K562 (cell line): ENCODE measurements at regions not wholly inside any gene's neighbourhood (a gene's known extent, or its start where the extent isn't known, plus 50 kb on each side); places are given as distances from the start of the nearest gene placed in this dataset.

Source experiments
- ATAC-seq: fragments of 200-7000 bp; cut with Tn5 transposase; 3 replicates; pipeline ENCODE4 v1.9.1; 2020; ENCODE audit warnings: moderate library complexity
- BruUV-seq: library from RNA; stranded (reverse); fragments of 400-500 nt; replicated peaks from 2 replicates; lab custom pipeline; 2021; lab: Mats Ljungman, UMichigan
- CTCF ChIA-PET: fragments of 300-600 bp; formaldehyde crosslinking; extraction: SDS; loops from one replicate; lab custom pipeline; 2021; ENCODE audit warnings: low intra/inter-chr PET ratio; lab: Yijun Ruan, JAX
- POLR2A ChIA-PET: fragments of 300-600, 350-650 bp; sonication (Branson Sonifier 250); formaldehyde crosslinking; extraction: SDS; loops from one replicate; lab custom pipeline; 2021; ENCODE audit warnings: antibody characterized with exemption, inconsistent platforms; lab: Yijun Ruan, JAX
- DNase-seq, 4 experiments: peaks; one replicate each; pipeline versions ENCODE4 v3.0.0 to v3.0.0-alpha.2; 2011 to 2018; ENCODE audit warnings: low spot score in 3 of 4, mixed read lengths in 3 of 4; ENCODE audit errors: extremely low read depth in 1 of 4
- FAIRE-seq: peaks from 2 replicates; lab custom pipeline; 2011; peaks lifted over from hg19 to GRCh38; lab: Jason Lieb, UNC
- H2AFZ ChIP-seq: 2 replicates; pipeline ENCODE4 v1.6.0; 2011; ENCODE audit warnings: low read depth, low read length, control low read depth, inconsistent platforms
- H3K27ac ChIP-seq: fragments of 200-600 bp; 3 replicates; pipeline ENCODE4 v1.8.0; 2011; ENCODE audit warnings: low read depth, mild to moderate bottlenecking, control low read depth, inconsistent platforms, low read length, moderate library complexity, mixed read lengths; ENCODE audit errors: extremely low read depth
- H3K27me3 ChIP-seq, 2 experiments: fragments of 300-600 bp in 1 of 2; 2 replicates in 1 of 2; 3 replicates in 1 of 2; pipeline versions ENCODE4 v1.6.0 to v1.8.0; 2011; ENCODE audit warnings: inconsistent platforms in 2 of 2, low read length in 2 of 2, mild to moderate bottlenecking in 1 of 2, mixed read lengths in 1 of 2, moderate library complexity in 1 of 2; ENCODE audit not compliant: control insufficient read depth in 2 of 2, insufficient read depth in 2 of 2
- H3K36me3 ChIP-seq: fragments of 300-600 bp; 3 replicates; pipeline ENCODE4 v1.8.0; 2011; ENCODE audit warnings: mild to moderate bottlenecking, low read length, inconsistent platforms; ENCODE audit not compliant: control insufficient read depth, insufficient read depth
- H3K4me1 ChIP-seq, 2 experiments: fragments of 200-600 bp in 1 of 2; replicated peaks in 1 of 2; 2 replicates in 1 of 2; 3 replicates in 1 of 2; pipeline versions ENCODE4 v1.5.1 to v1.8.0; 2011; ENCODE audit warnings: inconsistent platforms in 2 of 2, low read length in 2 of 2, mild to moderate bottlenecking in 1 of 2, mixed read lengths in 1 of 2, moderate library complexity in 1 of 2; ENCODE audit not compliant: control insufficient read depth in 2 of 2, insufficient read depth in 2 of 2
- H3K4me2 ChIP-seq: 2 replicates; pipeline ENCODE4 v1.6.1; 2011; ENCODE audit warnings: low read length, control low read depth, inconsistent platforms, mixed read lengths; ENCODE audit not compliant: insufficient read depth
- H3K4me3 ChIP-seq: fragments of 200-600 bp; sonication (generic), shearing (Covaris generic); 2 replicates; pipeline ENCODE4 v1.5.1; 2016; ENCODE audit warnings: control low read depth, inconsistent platforms
- H3K79me2 ChIP-seq: fragments of 200-600 bp; 3 replicates; pipeline ENCODE4 v1.8.0; 2011; ENCODE audit warnings: low read length, inconsistent platforms; ENCODE audit not compliant: control insufficient read depth, insufficient read depth
- H3K9ac ChIP-seq, 2 experiments: 2 replicates each; pipeline versions ENCODE4 v1.6.0 to v1.6.1; 2011; ENCODE audit warnings: low read depth in 2 of 2, low read length in 2 of 2, control low read depth in 1 of 2, inconsistent platforms in 1 of 2, mild to moderate bottlenecking in 1 of 2, mixed read lengths in 1 of 2; ENCODE audit not compliant: insufficient read depth in 1 of 2
- H3K9me1 ChIP-seq: one replicate; pipeline ENCODE4 v1.6.0; 2011; ENCODE audit warnings: inconsistent platforms, mild to moderate bottlenecking, low read length, moderate library complexity; ENCODE audit not compliant: control insufficient read depth, insufficient read depth
- H3K9me3 ChIP-seq: replicated peaks from 2 replicates; pipeline ENCODE4 v1.5.1; 2011; ENCODE audit warnings: low read depth, low read length, inconsistent platforms; ENCODE audit not compliant: control insufficient read depth, insufficient read depth
- H4K20me1 ChIP-seq: replicated peaks from 2 replicates; pipeline ENCODE4 v1.6.1; 2011; ENCODE audit warnings: low read length, inconsistent platforms, mixed read lengths; ENCODE audit not compliant: control insufficient read depth, insufficient read depth
- AFF4 ChIP-seq: sonication (generic); formaldehyde crosslinking; IDR thresholded peaks from 2 replicates; pipeline ENCODE4 v1.8.0; 2023; ENCODE audit warnings: mild to moderate bottlenecking, missing genetic modification reagents
- COPS2 ChIP-seq: fragments of 450-650 bp; conservative IDR thresholded peaks from 2 replicates; pipeline ENCODE4 v1.6.1; 2016; ENCODE audit warnings: mild to moderate bottlenecking, moderate library complexity
- CREB1 ChIP-seq, 2 experiments: sonication (generic) in 1 of 2; formaldehyde crosslinking in 1 of 2; IDR thresholded peaks; 2 replicates each; pipeline versions ENCODE4 v1.6.1 to v1.8.0; 2012 to 2022; ENCODE audit warnings: inconsistent platforms in 1 of 2, mild to moderate bottlenecking in 1 of 2, missing genetic modification reagents in 1 of 2, moderate library complexity in 1 of 2
- HDGF ChIP-seq: fragments of 450-650 bp; IDR thresholded peaks from 2 replicates; pipeline ENCODE4 v1.6.1; 2016
- HMGN3 ChIP-seq: IDR thresholded peaks from 2 replicates; pipeline ENCODE4 v1.6.1; 2011; ENCODE audit warnings: borderline replicate concordance, low read depth, mild to moderate bottlenecking, mixed read lengths, low read length; ENCODE audit not compliant: insufficient read length; ENCODE audit errors: extremely low read depth
- PURB ChIP-seq: sonication (generic); formaldehyde crosslinking; IDR thresholded peaks from 2 replicates; pipeline ENCODE4 v1.9.0; 2021; ENCODE audit warnings: low read depth, mild to moderate bottlenecking, missing genetic modification reagents
- RHOXF2B ChIP-seq: fragments of 250-450 bp; sonication (Bioruptor Pico); conservative IDR thresholded peaks from 2 replicates; pipeline ENCODE4 v1.5.1; 2021
- STAT5B ChIP-seq: fragments of 250-450 bp; sonication (Bioruptor Pico); IDR thresholded peaks from 2 replicates; pipeline ENCODE4 v1.8.0; 2021; ENCODE audit warnings: mild to moderate bottlenecking, inconsistent platforms
- TSC22D4 ChIP-seq: fragments of 450-650 bp; IDR thresholded peaks from 2 replicates; pipeline ENCODE4 v1.6.1; 2016; ENCODE audit warnings: missing genetic modification characterization, missing biosample characterization, control low read depth
- ZFX ChIP-seq: sonication (generic); formaldehyde crosslinking; IDR thresholded peaks from 2 replicates; pipeline ENCODE4 v1.8.0; 2022; ENCODE audit warnings: mild to moderate bottlenecking, missing genetic modification reagents, moderate library complexity
- ZNF561 ChIP-seq: fragments of 450-650 bp; formaldehyde crosslinking; conservative IDR thresholded peaks from 2 replicates; pipeline ENCODE4 v1.4.0; 2020; ENCODE audit warnings: mild to moderate bottlenecking, moderate library complexity
- ZNF75A ChIP-seq: fragments of 450-650 bp; formaldehyde crosslinking; IDR thresholded peaks from 2 replicates; pipeline ENCODE4 v1.4.0; 2020; ENCODE audit warnings: mild to moderate bottlenecking
- WGBS: fragments of 100-300 bp; shearing (Covaris generic); methylation state at CpG from one replicate; pipeline ENCODE4 v1.1.6; 2016; ENCODE audit warnings: low coverage, mixed read lengths; ENCODE audit not compliant: insufficient coverage; ENCODE audit errors: missing lambda C conversion rate; 5-methylcytosine and 5-hydroxymethylcytosine counted together
- in situ Hi-C: fragments of 300-500 bp; cut with MboI; formaldehyde crosslinking; loops from 4 replicates; pipeline ENCODE4 v1.15.0; 2018; ENCODE audit warnings: inconsistent platforms, mixed read lengths
- intact Hi-C: fragments of 100-400 bp; cut with micrococcal nuclease; formaldehyde crosslinking; loops from 2 replicates; pipeline ENCODE4 v1.14.2; 2022
- TF ChIP-seq, protein P1 (sequence below): sonication (generic); formaldehyde crosslinking; IDR thresholded peaks from 2 replicates; pipeline ENCODE4 v1.8.1; 2022; ENCODE audit warnings: missing genetic modification reagents
- TF ChIP-seq, protein P2 (sequence below), 2 experiments: fragments of 150-350 bp in 1 of 2; IDR thresholded peaks; 2 replicates each; pipeline ENCODE4 v1.6.1; 2012 to 2016; ENCODE audit warnings: low read depth in 2 of 2, low read length in 2 of 2, mild to moderate bottlenecking in 1 of 2, moderate library complexity in 1 of 2

DNA sequence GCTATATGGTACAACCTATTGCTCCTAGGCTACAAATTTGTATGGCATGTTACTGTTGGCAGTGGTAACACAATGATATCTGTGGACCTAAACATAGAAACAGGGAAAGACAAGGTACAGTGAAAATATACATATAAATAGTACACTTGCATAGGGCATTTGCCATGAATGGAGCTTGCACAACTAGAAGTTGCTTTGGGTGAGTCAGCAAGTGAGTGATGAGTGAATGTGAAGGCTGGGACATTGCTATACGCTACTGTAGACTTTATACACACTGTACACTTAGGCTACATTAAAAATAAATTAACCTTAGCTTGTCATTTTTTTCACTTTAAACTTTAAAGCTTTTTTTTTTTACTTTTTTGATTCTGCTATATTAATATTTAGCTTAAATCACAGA lies 500.0 kb upstream of the SETBP1 start:
- H3K27me3 ChIP-seq: no peaks in the 10 kb centered on the region
- BruUV-seq: no TSS peak
- POLR2A ChIA-PET: no interaction called here
- no peak for TF ChIP-seq RHOXF2B (CRISPR knock-in tag)
- TF ChIP-seq AFF4 (CRISPR knock-in tag): no peak
- TF ChIP-seq TSC22D4 (tag): no peak
- TF ChIP-seq ZFX (CRISPR knock-in tag): no peak
- no peak for TF ChIP-seq CREB1 (IDR thresholded peaks at IDR 0.05)
- TF ChIP-seq CREB1 (CRISPR knock-in tag; IDR thresholded peaks at IDR 0.05): no peak
- TF ChIP-seq, protein P1, sequence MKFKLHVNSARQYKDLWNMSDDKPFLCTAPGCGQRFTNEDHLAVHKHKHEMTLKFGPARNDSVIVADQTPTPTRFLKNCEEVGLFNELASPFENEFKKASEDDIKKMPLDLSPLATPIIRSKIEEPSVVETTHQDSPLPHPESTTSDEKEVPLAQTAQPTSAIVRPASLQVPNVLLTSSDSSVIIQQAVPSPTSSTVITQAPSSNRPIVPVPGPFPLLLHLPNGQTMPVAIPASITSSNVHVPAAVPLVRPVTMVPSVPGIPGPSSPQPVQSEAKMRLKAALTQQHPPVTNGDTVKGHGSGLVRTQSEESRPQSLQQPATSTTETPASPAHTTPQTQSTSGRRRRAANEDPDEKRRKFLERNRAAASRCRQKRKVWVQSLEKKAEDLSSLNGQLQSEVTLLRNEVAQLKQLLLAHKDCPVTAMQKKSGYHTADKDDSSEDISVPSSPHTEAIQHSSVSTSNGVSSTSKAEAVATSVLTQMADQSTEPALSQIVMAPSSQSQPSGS (CRISPR knock-in tag): no peak
- no peak for TF ChIP-seq PURB (CRISPR knock-in tag)
- no peak for TF ChIP-seq ZNF75A (CRISPR knock-in tag)
- no peak for TF ChIP-seq HMGN3
- TF ChIP-seq STAT5B (CRISPR knock-in tag): no peak
- TF ChIP-seq, protein P2, sequence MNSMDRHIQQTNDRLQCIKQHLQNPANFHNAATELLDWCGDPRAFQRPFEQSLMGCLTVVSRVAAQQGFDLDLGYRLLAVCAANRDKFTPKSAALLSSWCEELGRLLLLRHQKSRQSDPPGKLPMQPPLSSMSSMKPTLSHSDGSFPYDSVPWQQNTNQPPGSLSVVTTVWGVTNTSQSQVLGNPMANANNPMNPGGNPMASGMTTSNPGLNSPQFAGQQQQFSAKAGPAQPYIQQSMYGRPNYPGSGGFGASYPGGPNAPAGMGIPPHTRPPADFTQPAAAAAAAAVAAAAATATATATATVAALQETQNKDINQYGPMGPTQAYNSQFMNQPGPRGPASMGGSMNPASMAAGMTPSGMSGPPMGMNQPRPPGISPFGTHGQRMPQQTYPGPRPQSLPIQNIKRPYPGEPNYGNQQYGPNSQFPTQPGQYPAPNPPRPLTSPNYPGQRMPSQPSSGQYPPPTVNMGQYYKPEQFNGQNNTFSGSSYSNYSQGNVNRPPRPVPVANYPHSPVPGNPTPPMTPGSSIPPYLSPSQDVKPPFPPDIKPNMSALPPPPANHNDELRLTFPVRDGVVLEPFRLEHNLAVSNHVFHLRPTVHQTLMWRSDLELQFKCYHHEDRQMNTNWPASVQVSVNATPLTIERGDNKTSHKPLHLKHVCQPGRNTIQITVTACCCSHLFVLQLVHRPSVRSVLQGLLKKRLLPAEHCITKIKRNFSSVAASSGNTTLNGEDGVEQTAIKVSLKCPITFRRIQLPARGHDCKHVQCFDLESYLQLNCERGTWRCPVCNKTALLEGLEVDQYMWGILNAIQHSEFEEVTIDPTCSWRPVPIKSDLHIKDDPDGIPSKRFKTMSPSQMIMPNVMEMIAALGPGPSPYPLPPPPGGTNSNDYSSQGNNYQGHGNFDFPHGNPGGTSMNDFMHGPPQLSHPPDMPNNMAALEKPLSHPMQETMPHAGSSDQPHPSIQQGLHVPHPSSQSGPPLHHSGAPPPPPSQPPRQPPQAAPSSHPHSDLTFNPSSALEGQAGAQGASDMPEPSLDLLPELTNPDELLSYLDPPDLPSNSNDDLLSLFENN (IDR thresholded peaks at IDR 0.05; ENCODE audit: low read depth in 2 of 2, low read length in 2 of 2): no peak
- no peak for TF ChIP-seq ZNF561 (CRISPR knock-in tag)
- no peak for TF ChIP-seq HDGF
- no peak for TF ChIP-seq COPS2

More for the DNA sequence above, 500.0 kb upstream of the SETBP1 start:
- in situ Hi-C loops (no loop called here), intact Hi-C loops (no loop called here)
- Histone ChIP-seq H3K4me3 (no peak overlapping the region), H3K79me2 (no peaks in the 10 kb centered on the region), H4K20me1 (no peaks in the 10 kb centered on the region), H2AFZ (no peak overlapping the region), H3K36me3 (no peaks in the 10 kb centered on the region), H3K27ac (no peak overlapping the region), H3K4me1 (no peaks in the 10 kb centered on the region), H3K9me3 (no peaks in the 10 kb centered on the region), H3K4me2 (no peak overlapping the region), H3K9ac (no peak overlapping the region), H3K9me1 (no peaks in the 10 kb centered on the region)
- FAIRE-seq: no peak
- 0% methylated on average over 1 of the region's 1 CpG for WGBS
- no peak for ATAC-seq
- DNase-seq: no peak
- CTCF ChIA-PET: no interaction called here
